ENCODE measurements at regions not wholly inside any gene's neighbourhood (a gene's known extent, or its start where the extent isn't known, plus 50 kb on each side); places are given as distances from the start of the nearest gene placed in this dataset.

- TF ChIP-seq TAF7 (optimal IDR thresholded peaks at IDR 0.05; ENCODE audit: borderline replicate concordance, low read depth, low read length), result no peak
These were observed 192.2 kb upstream of the CPEB2 start (continued) for GRCh38 chr4:14810121-14810520.

DNA sequence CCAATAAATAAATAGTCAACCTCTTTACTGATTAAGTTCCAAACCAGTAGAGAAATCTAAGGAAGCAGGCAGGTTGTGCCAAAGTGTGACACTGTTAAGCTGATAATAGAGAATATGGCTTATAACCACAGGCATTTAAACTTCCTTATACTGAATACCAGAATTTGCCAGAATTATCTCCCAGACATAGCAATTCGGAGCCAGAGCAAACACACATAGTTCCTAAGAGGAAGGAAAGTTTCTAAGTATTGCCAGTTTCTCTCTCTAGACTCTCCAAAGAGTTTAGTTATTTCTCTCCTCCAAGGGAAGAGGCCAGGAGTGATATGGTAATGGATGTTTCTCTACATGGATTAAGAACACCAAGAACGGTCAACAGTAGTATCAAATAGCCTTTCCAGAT is 191.7 kb upstream of the CPEB2 start:
- Histone ChIP-seq H4K91ac (replicated peaks; ENCODE audit: insufficient read length, low read length) (no peak overlapping the region), H4K20me1 (replicated peaks in 1 of 2; ENCODE audit: control insufficient read depth in 1 of 2, insufficient read depth in 2 of 2, low read length in 2 of 2) (no peaks in the 10 kb centered on the region), H2BK12ac (ENCODE audit: low read depth, low read length) (no peak overlapping the region), H3K4me3 (ENCODE audit: extremely low read depth in 1 of 4, insufficient read depth in 2 of 4, low read depth in 3 of 4, low read length in 4 of 4) (no peak overlapping the region), H3K14ac (ENCODE audit: insufficient read length) (no peak overlapping the region), H3K4ac (replicated peaks; ENCODE audit: insufficient read length, low read depth, low read length) (no peak overlapping the region), H3K4me2 (ENCODE audit: insufficient read depth in 1 of 2, low read depth in 2 of 2, low read length in 2 of 2) (no peak overlapping the region), H4K5ac (ENCODE audit: insufficient read length, low read depth, low read length) (no peak overlapping the region), H3K23ac (ENCODE audit: insufficient read length) (no peak overlapping the region), H3K9ac (replicated peaks in 1 of 4; ENCODE audit: extremely low read depth in 1 of 4, low read depth in 3 of 4, low read length in 3 of 4) (no peak overlapping the region), H3K79me2 (ENCODE audit: control insufficient read depth in 1 of 2, insufficient read depth in 2 of 2, low read length in 2 of 2) (no peaks in the 10 kb centered on the region), H2AFZ (ENCODE audit: low read length) (no peak overlapping the region), H3K56ac (replicated peaks; ENCODE audit: insufficient read length, low read depth, low read length) (no peak overlapping the region), H2BK20ac (ENCODE audit: low read length) (no peak overlapping the region), H2BK5ac (ENCODE audit: low read depth, low read length) (no peak overlapping the region), H3K18ac (ENCODE audit: extremely low read depth, low read length) (no peak overlapping the region), H3K36me3 (ENCODE audit: control insufficient read depth in 2 of 4, insufficient read depth in 4 of 4, low read length in 3 of 4) (no peaks in the 10 kb centered on the region), H3K4me1 (replicated peaks in 1 of 4; ENCODE audit: control insufficient read depth in 3 of 4, insufficient read depth in 4 of 4, low read length in 3 of 4) (no peaks in the 10 kb centered on the region), H4K8ac (ENCODE audit: extremely low read depth, insufficient read depth, low read length) (no peak overlapping the region), H3K27me3 (replicated peaks in 1 of 4; ENCODE audit: control insufficient read depth in 3 of 4, extremely low read depth in 1 of 4, insufficient read depth in 3 of 4, low read length in 3 of 4) (no peaks in the 10 kb centered on the region; a peak in 1 of 7 replicates), H3K27ac (ENCODE audit: low read depth, low read length) (no peak overlapping the region), H2AK5ac (ENCODE audit: low read depth, low read length) (no peak overlapping the region), H3K23me2 (ENCODE audit: low read depth, low read length) (no peaks in the 10 kb centered on the region), H3K9me3 (ENCODE audit: insufficient read depth in 2 of 2, low read depth in 1 of 2, low read length in 1 of 2) (no peaks in the 10 kb centered on the region), H2BK120ac (replicated peaks; ENCODE audit: low read depth, low read length) (no peak overlapping the region), H2BK15ac (ENCODE audit: low read length) (no peak overlapping the region), H3K79me1 (ENCODE audit: low read depth, low read length) (no peaks in the 10 kb centered on the region)
- DNase-seq (ENCODE audit: low read depth in 1 of 2, low spot score in 2 of 2) (no peak), FAIRE-seq (no peak)
- ChIA-PET CTCF (ENCODE audit: partially characterized antibody) (no interaction called here), POLR2A (ENCODE audit: partially characterized antibody) (no interaction called here)
- 93% methylated on average over 2 of the region's 2 CpGs; no CpG with 5 or more reads in 1 of the 2 experiments for WGBS, 2 experiments (ENCODE audit: extremely low coverage in 1 of 2, insufficient coverage in 1 of 2, insufficient read length in 1 of 2, insufficient replicate concordance in 2 of 2, low coverage in 1 of 2, low lambda C conversion rate in 2 of 2, missing lambda C conversion rate in 1 of 2)
- no peak for TF ChIP-seq CREB1 (IDR thresholded peaks at IDR 0.05)
- TF ChIP-seq ASH2L (IDR thresholded peaks at IDR 0.05; ENCODE audit: low read length), result no peak
- no peak for TF ChIP-seq KDM1A (IDR thresholded peaks at IDR 0.05; ENCODE audit: borderline replicate concordance, low read length)
- TF ChIP-seq PHF8 (conservative IDR thresholded peaks at IDR 0.05; ENCODE audit: low read depth, low read length), result no peak
- TF ChIP-seq, protein P1, sequence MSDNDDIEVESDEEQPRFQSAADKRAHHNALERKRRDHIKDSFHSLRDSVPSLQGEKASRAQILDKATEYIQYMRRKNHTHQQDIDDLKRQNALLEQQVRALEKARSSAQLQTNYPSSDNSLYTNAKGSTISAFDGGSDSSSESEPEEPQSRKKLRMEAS (IDR thresholded peaks at IDR 0.05), result no peak
- TF ChIP-seq RNF2 (IDR thresholded peaks at IDR 0.05; ENCODE audit: borderline replicate concordance, low read depth, low read length, missing control alignments, poor library complexity, severe bottlenecking), result no peak
- no peak for TF ChIP-seq YY1 (IDR thresholded peaks at IDR 0.05; ENCODE audit: low read depth, low read length)
- TF ChIP-seq TCF12 (IDR thresholded peaks at IDR 0.05; ENCODE audit: low read depth, low read length), result no peak
- no peak for TF ChIP-seq JUN (IDR thresholded peaks at IDR 0.05; ENCODE audit: low read depth, low read length)

Data from H1 (cell line).